Omental fat pad (tissue), 3 donors: ENCODE measurements at regions not wholly inside any gene's neighbourhood (a gene's known extent, or its start where the extent isn't known, plus 50 kb on each side); places are given as distances from the start of the nearest gene placed in this dataset.

ENCODE experiments used
- ATAC-seq: fragments of 150-250 bp; one replicate; pipeline ENCODE4 v1.9.1; 2016; ENCODE audit warnings: mild to moderate bottlenecking, moderate library complexity; ENCODE audit not compliant: low FRiP score
- DNase-seq: peaks from one replicate; pipeline ENCODE4 v3.0.0-alpha.2; 2019; ENCODE audit warnings: low spot score
- CTCF ChIP-seq, 3 donors: fragments of 450-650 bp; IDR thresholded peaks; one replicate each; pipeline ENCODE4 v1.5.1; 2016 to 2017; ENCODE audit warnings: antibody characterized with exemption in 3 of 3, mild to moderate bottlenecking in 3 of 3, moderate library complexity in 2 of 3

GRCh38 chr4:59063015-59063720 lies 1953.0 kb upstream of the IGFBP7 start:
- no peak for ATAC-seq
- no peak for TF ChIP-seq CTCF (IDR thresholded peaks at IDR 0.05)

GRCh38 chr4:59068722-59069418 lies 1958.7 kb upstream of the IGFBP7 start:
- no peak for DNase-seq
- no peak for ATAC-seq
- TF ChIP-seq CTCF (IDR thresholded peaks at IDR 0.05), result no peak

More at GRCh38 chr4:59063015-59063720, 1953.0 kb upstream of the IGFBP7 start:
- no peak for DNase-seq

GRCh38 chr4:59086410-59086809 lies 1976.2 kb upstream of the IGFBP7 start:
- TF ChIP-seq CTCF (IDR thresholded peaks at IDR 0.05), result no peak
- DNase-seq (no peak), ATAC-seq (no peak)

- no peak for ATAC-seq
Observed at GRCh38 chr4:59091146-59092142, 1981.3 kb upstream of the IGFBP7 start.

GRCh38 chr4:59094505-59094904 lies 1984.3 kb upstream of the IGFBP7 start:
- DNase-seq (no peak), ATAC-seq (no peak)
- TF ChIP-seq CTCF (IDR thresholded peaks at IDR 0.05), result no peak

More at GRCh38 chr4:59091146-59092142, 1981.3 kb upstream of the IGFBP7 start:
- TF ChIP-seq CTCF (IDR thresholded peaks at IDR 0.05), result no peak
- DNase-seq, result no peak

GRCh38 chr4:59102311-59102710 lies 1992.1 kb upstream of the IGFBP7 start:
- no peak for TF ChIP-seq CTCF (IDR thresholded peaks at IDR 0.05)
- ATAC-seq (no peak), DNase-seq (no peak)
